ENCODE measurements at regions not wholly inside any gene's neighbourhood (a gene's known extent, or its start where the extent isn't known, plus 50 kb on each side); places are given as distances from the start of the nearest gene placed in this dataset.

GRCh38 chr17:73724341-73724740, 80.1 kb upstream of the SDK2 start:
- no peak for DNase-seq (ENCODE audit: low spot score)

GRCh38 chr17:73724990-73725389, 80.7 kb upstream of the SDK2 start:
- no peak for DNase-seq (ENCODE audit: low spot score)

- DNase-seq (ENCODE audit: low spot score): no peak
Observed at GRCh38 chr17:73725794-73726515, 81.7 kb upstream of the SDK2 start.

GRCh38 chr17:73727941-73728340, 83.7 kb upstream of the SDK2 start:
- DNase-seq (ENCODE audit: low spot score): no peak

- no peak for DNase-seq (ENCODE audit: low spot score)
Observed at GRCh38 chr17:73729101-73729500, 84.9 kb upstream of the SDK2 start.

- DNase-seq (ENCODE audit: low spot score): no peak
Observed at GRCh38 chr17:73731733-73732132, 87.5 kb upstream of the SDK2 start.

GRCh38 chr17:73733517-73733916, 89.3 kb upstream of the SDK2 start:
- DNase-seq (ENCODE audit: low spot score): no peak

GRCh38 chr17:73735245-73735644, 91.0 kb upstream of the SDK2 start:
- no peak for DNase-seq (ENCODE audit: low spot score)

- no peak for DNase-seq (ENCODE audit: low spot score)
Observed at GRCh38 chr17:73738751-73739575, 94.7 kb upstream of the SDK2 start.

GRCh38 chr17:73740370-73740769, 96.1 kb upstream of the SDK2 start:
- DNase-seq (ENCODE audit: low spot score): no peak

GRCh38 chr17:73742948-73743381, 98.7 kb upstream of the SDK2 start:
- DNase-seq (ENCODE audit: low spot score): no peak

GRCh38 chr17:73743518-73744201, 99.4 kb upstream of the SDK2 start:
- no peak for DNase-seq (ENCODE audit: low spot score)

GRCh38 chr17:73744411-73744810, 100.2 kb upstream of the SDK2 start:
- DNase-seq (ENCODE audit: low spot score): no peak

- no peak for DNase-seq (ENCODE audit: low spot score)
Observed at GRCh38 chr17:73746314-73747073, 102.2 kb upstream of the SDK2 start.

GRCh38 chr17:73747221-73748002, 103.2 kb upstream of the SDK2 start:
- no peak for DNase-seq (ENCODE audit: low spot score)

GRCh38 chr17:73748508-73748907, 104.3 kb upstream of the SDK2 start:
- DNase-seq (ENCODE audit: low spot score): no peak

- peak; percentile 21 for DNase-seq (ENCODE audit: low spot score)
Observed at GRCh38 chr17:73749337-73749823, 105.1 kb upstream of the SDK2 start.

- no peak for DNase-seq (ENCODE audit: low spot score)
Observed at GRCh38 chr17:73749928-73750605, 105.8 kb upstream of the SDK2 start.

GRCh38 chr17:73750975-73751374, 106.7 kb upstream of the SDK2 start:
- DNase-seq (ENCODE audit: low spot score): no peak

GRCh38 chr17:73753751-73754496, 109.7 kb upstream of the SDK2 start:
- no peak for DNase-seq (ENCODE audit: low spot score)
